HG03378 (cell line): ENCODE measurements at regions not wholly inside any gene's neighbourhood (a gene's known extent, or its start where the extent isn't known, plus 50 kb on each side); places are given as distances from the start of the nearest gene placed in this dataset.
"Not testable (repeated sequence)": the region's sequence is repeated elsewhere in the genome, so short reads cannot be mapped to it uniquely, and the experiment has no call there.

ENCODE experiments used
- ATAC-seq: cut with Tn5 transposase; IDR thresholded peaks from one replicate; pipeline ENCODE4 v1.9.1; 2021; ENCODE audit warnings: mild to moderate bottlenecking, moderate library complexity; ENCODE audit not compliant: unreplicated experiment

- no peak for ATAC-seq
Measured at GRCh38 chr16:26493751-26494150, 573.0 kb upstream of the C16orf82 start.

- ATAC-seq: no peak
Measured at GRCh38 chr16:26497896-26498295, 568.8 kb upstream of the C16orf82 start.

- ATAC-seq: no peak
Measured at GRCh38 chr16:26500326-26500725, 566.4 kb upstream of the C16orf82 start.

GRCh38 chr16:26505496-26505895, 561.2 kb upstream of the C16orf82 start:
- no peak for ATAC-seq

GRCh38 chr16:26508946-26509345, 557.8 kb upstream of the C16orf82 start:
- ATAC-seq: not testable (repeated sequence)

GRCh38 chr16:26510924-26511323, 555.8 kb upstream of the C16orf82 start:
- ATAC-seq: no peak

- ATAC-seq: no peak
Measured at GRCh38 chr16:26511463-26511862, 555.3 kb upstream of the C16orf82 start.

- no peak for ATAC-seq
Measured at GRCh38 chr16:26521626-26522025, 545.1 kb upstream of the C16orf82 start.

GRCh38 chr16:26524281-26524680, 542.4 kb upstream of the C16orf82 start:
- no peak for ATAC-seq

- ATAC-seq: no peak
Measured at GRCh38 chr16:26524846-26525245, 541.9 kb upstream of the C16orf82 start.

GRCh38 chr16:26525856-26526255, 540.9 kb upstream of the C16orf82 start:
- no peak for ATAC-seq

GRCh38 chr16:26526633-26527032, 540.1 kb upstream of the C16orf82 start:
- no peak for ATAC-seq

GRCh38 chr16:26530584-26531289, 536.0 kb upstream of the C16orf82 start:
- no peak for ATAC-seq

GRCh38 chr16:26531290-26531730, 535.4 kb upstream of the C16orf82 start:
- no peak for ATAC-seq

GRCh38 chr16:26532456-26532855, 534.3 kb upstream of the C16orf82 start:
- ATAC-seq: no peak

GRCh38 chr16:26542198-26542597, 524.5 kb upstream of the C16orf82 start:
- no peak for ATAC-seq

- ATAC-seq: no peak
Measured at GRCh38 chr16:26546573-26546972, 520.2 kb upstream of the C16orf82 start.

- no peak for ATAC-seq
Measured at GRCh38 chr16:26547681-26548080, 519.0 kb upstream of the C16orf82 start.

GRCh38 chr16:26550111-26550610, 516.6 kb upstream of the C16orf82 start:
- ATAC-seq: no peak

GRCh38 chr16:26554030-26554429, 512.7 kb upstream of the C16orf82 start:
- ATAC-seq: no peak

GRCh38 chr16:26561303-26561702, 505.4 kb upstream of the C16orf82 start:
- no peak for ATAC-seq

- no peak for ATAC-seq
Measured at GRCh38 chr16:26563018-26563417, 503.7 kb upstream of the C16orf82 start.

GRCh38 chr16:26567356-26567755, 499.4 kb upstream of the C16orf82 start:
- no peak for ATAC-seq
